ENCODE measurements at regions not wholly inside any gene's neighbourhood (a gene's known extent, or its start where the extent isn't known, plus 50 kb on each side); places are given as distances from the start of the nearest gene placed in this dataset.
"Not testable (repeated sequence)": the region's sequence is repeated elsewhere in the genome, so short reads cannot be mapped to it uniquely, and the experiment has no call there.

GRCh38 chr14:105969026-105969425, 442.6 kb downstream of the TMEM121 start:
- TF ChIP-seq CTCF, POLR2A (IDR thresholded peaks at IDR 0.05): not testable (repeated sequence)

Data from stomach (tissue), 4 donors.